OCI-LY1 (cell line): ENCODE measurements at regions not wholly inside any gene's neighbourhood (a gene's known extent, or its start where the extent isn't known, plus 50 kb on each side); places are given as distances from the start of the nearest gene placed in this dataset.
"Not testable (repeated sequence)": the region's sequence is repeated elsewhere in the genome, so short reads cannot be mapped to it uniquely, and the experiment has no call there.

Source experiments
- EZH2 ChIP-seq: fragments of 200-600 bp; sonication (generic), shearing (Covaris generic); IDR thresholded peaks from 2 replicates; pipeline ENCODE4 v1.8.0; 2017; ENCODE audit warnings: borderline replicate concordance, mixed run types, mild to moderate bottlenecking, antibody characterized with exemption, low read length, moderate library complexity, mixed read lengths
- TF ChIP-seq, protein P1 (sequence below): fragments of 200-600 bp; sonication (generic), shearing (Covaris generic); IDR thresholded peaks from 2 replicates; pipeline ENCODE4 v1.5.1; 2017; ENCODE audit warnings: mild to moderate bottlenecking, antibody characterized with exemption, low read length, moderate library complexity, mixed read lengths

DNA sequence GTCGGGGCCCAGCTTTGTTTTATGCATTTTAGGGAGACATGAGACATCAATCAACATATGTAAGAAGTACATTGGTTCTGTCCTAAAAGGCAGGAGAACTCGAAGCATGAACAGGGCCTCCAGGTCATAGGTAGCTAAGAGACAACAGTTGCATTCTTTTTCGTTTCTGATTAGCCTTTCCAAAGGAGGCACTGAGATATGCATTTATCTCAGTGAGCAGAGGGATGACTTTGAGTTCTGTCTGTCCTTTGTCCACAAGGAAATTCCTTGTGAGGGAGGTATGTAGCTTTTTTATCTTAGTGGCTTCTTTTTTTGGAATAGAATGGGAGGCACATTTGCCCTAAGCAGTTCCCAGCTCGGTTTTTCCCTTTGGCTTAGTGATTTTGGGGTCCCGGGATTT, 109.5 kb upstream of the KIF2A start:
- TF ChIP-seq, protein P1, sequence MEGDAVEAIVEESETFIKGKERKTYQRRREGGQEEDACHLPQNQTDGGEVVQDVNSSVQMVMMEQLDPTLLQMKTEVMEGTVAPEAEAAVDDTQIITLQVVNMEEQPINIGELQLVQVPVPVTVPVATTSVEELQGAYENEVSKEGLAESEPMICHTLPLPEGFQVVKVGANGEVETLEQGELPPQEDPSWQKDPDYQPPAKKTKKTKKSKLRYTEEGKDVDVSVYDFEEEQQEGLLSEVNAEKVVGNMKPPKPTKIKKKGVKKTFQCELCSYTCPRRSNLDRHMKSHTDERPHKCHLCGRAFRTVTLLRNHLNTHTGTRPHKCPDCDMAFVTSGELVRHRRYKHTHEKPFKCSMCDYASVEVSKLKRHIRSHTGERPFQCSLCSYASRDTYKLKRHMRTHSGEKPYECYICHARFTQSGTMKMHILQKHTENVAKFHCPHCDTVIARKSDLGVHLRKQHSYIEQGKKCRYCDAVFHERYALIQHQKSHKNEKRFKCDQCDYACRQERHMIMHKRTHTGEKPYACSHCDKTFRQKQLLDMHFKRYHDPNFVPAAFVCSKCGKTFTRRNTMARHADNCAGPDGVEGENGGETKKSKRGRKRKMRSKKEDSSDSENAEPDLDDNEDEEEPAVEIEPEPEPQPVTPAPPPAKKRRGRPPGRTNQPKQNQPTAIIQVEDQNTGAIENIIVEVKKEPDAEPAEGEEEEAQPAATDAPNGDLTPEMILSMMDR: not testable (repeated sequence)
- TF ChIP-seq EZH2: not testable (repeated sequence)
